T-helper 2 cell treated with Interferon-gamma antibody and Interleukin-4, amounts not matched to agents 100 ng/mL and 5 ng/mL, for 36 hours (primary cell): ENCODE measurements at regions not wholly inside any gene's neighbourhood (a gene's known extent, or its start where the extent isn't known, plus 50 kb on each side); places are given as distances from the start of the nearest gene placed in this dataset.

Source experiments
- intact Hi-C: fragments of 100-400 bp; cut with micrococcal nuclease; formaldehyde crosslinking; loops from one replicate; pipeline ENCODE4 v1.15.1; 2023

GRCh38 chr10:61356354-61356753 is 96.8 kb downstream of the TMEM26 start:
- intact Hi-C loops, result no loop called here

GRCh38 chr10:61355211-61355610 is 98.0 kb downstream of the TMEM26 start:
- intact Hi-C loops, result no loop called here

DNA sequence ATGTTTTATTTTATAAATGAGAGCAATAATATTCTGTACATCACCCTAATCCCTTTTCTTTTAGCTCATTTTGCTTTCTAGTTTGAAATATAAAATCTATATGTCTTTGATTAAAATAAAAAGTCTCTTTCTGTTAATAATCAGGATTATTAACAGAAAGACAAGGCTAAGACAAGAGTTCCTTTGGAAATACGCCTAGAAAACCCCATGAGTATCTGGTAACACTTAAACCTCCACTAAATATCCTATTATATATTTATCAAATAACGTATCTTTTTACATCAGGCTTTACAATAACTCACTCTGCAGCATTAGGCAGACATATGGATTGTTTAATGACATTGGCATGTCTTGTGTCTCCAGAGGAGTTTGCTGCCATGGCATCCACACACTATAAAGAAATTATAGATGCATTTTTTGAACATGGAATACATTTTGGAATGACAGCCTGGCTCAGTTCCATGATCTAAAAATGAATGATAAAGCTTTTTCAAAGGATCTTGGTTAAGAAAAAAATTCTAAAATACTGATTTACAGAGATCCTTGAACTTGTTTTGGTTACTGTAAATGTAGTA is 98.7 kb downstream of the TMEM26 start:
- intact Hi-C loops, result no loop called here

GRCh38 chr10:61350794-61351193 is 102.4 kb downstream of the TMEM26 start:
- intact Hi-C loops, result no loop called here

DNA sequence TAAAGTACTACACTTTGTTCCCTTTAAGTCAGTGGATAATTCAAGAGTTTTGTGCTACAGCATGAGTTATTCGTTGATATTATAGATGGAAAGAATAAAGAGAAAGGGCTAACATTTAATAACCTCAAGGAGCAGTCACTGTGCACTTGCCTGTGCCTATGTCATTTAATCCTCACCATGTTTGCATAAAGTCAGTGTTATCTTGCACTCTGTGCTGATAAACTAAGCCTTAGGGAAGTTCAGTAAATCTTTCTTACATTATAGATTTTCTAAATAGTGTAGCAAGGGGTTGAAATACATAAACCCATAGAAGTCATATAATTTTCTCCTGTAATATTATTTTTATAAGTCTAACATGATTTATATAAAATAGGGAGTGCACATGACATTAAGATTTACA is 103.1 kb downstream of the TMEM26 start:
- intact Hi-C loops, result no loop called here

DNA sequence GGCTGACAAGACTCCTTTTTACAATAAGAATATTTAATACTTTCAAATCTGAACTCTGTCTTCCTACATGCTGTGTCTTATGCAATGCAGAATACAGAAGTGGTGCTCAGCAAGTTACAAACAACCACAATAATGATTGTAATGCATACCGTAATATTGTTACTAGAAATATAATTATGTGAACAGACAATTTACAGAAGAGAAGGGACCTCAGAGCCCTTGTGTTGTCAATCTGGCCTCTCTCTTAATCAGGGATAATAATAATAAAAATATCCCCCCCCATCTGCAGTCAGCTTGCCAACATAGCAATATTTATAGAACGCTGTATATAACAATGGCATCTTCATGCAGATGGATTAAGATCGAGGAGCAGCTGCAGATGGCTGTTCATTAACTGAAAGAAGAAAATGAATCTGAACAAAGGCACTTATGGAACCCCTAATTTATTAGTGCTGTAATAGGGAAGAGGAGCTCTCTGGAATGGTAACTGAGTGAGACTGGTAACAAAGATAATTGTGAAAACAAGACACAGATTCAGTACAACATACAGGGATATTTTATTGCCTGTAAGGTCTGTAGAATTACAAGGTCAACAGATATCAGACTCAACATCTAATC is 106.3 kb downstream of the TMEM26 start:
- intact Hi-C loops, result no loop called here

DNA sequence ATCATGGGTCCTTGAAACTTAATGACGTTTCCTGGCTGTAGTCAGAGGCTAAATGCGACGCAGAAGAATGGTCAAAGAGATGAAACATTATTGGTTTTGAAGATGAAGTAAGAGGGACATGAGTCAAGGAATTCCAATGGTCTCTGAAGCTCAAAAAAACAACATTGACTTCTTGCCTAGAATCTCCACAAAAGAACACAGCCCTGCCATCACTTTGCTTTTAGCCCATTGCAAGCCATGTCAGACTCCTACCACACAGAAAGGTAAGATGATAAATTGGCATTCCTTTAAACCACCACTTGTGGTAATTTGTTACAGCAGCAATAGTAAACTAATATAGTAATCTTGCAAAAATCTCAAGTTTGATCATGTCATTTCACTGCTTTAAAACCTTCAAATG is 109.4 kb downstream of the TMEM26 start:
- intact Hi-C loops, result no loop called here

GRCh38 chr10:61342858-61343572 is 110.2 kb downstream of the TMEM26 start:
- intact Hi-C loops, result no loop called here

DNA sequence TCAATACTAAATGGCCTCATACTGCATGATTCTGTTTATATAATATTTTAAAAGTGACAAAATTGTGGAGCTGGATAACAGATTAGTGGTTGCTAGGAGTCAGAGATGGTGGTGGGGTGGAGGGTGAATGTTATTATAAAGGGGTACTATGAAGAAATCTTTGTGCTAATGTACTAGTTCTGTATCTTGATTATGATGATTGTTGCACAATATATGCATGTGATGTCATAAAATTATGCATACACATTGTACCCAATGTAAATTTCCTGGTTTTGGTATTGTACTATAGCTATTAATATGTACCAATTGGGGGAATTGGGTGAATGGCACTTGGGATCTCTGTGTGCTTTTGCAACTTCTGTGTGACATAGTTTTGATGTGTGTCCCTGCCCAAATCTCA is 112.2 kb downstream of the TMEM26 start:
- intact Hi-C loops, result no loop called here

DNA sequence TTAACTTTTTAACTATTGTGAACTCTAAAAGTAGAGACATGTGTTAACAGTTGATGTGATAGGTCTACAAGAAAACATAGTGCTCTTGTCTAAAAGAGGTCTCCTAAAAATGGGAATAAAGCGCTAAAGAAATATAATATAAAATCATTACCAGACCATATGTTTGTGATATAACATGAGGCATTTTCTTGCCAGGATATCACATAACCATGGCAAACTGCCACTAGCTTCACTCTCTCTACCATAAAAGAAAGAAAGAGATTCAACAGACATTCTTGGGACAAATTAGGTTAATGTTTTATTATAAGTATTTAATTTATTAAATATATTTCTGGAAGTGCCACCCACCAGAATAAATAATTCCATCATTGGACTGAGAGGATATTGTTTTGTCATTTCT is 115.0 kb downstream of the TMEM26 start:
- intact Hi-C loops, result no loop called here

DNA sequence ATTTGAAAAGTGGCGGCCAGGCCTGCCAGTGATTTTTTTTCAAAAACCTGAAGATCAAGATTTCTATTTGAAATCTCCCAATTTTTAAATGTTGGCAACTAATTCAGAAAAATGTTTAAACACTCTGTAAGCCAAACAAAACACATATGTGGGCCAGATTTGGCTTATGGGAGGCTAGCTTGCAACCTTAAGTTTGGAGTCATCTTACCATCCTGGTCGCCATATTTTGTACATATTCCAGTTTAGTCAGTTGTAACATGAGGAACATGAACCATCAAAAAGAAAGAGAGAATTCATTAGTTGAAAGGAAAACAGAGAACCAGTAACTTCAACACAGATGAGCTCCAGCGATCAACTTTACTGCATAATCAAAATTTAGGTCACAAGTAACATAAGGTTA is 115.4 kb downstream of the TMEM26 start:
- intact Hi-C loops, result no loop called here

DNA sequence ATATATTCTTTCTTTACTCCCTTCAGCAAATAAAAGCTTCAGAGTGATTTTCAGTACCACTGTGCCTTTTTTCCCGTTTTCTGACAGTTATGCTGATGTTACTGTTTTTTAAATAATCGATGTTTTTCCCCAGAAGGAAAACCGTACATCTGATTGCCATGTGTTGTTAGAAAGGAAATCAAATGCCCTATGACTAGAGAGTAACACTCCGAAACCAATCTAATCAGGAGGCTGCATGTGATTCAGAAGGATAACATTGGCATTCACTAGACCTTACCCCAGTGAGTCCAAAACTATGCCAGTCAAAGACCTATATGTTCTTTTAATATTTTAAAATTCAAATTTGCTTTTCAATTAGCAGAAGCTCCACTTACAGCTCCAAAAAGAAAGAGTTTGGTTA is 116.3 kb downstream of the TMEM26 start:
- intact Hi-C loops, result no loop called here

GRCh38 chr10:61335359-61335758 is 117.8 kb downstream of the TMEM26 start:
- intact Hi-C loops, result no loop called here

GRCh38 chr10:61332581-61332980 is 120.6 kb downstream of the TMEM26 start:
- intact Hi-C loops, result no loop called here

DNA sequence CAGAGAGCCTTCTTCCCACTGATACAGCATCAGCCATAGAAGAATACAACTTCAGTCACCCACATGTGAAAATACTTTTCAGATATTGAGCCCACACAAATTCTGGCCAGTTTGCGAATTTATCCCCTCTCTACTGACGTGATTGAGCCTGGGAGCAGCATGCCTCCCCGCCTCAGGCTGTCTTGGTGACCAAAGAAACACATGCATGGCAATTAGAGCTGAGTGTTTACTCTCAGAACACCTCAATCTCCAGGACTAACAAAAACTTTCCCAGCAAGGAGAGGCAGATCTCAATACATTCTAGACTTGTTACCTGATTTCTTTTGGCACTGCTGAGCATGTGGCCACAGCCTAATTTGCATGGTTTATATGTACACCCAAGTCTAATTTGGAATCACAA is 122.5 kb downstream of the TMEM26 start:
- intact Hi-C loops, result no loop called here

- intact Hi-C loops, result no loop called here
Measured at GRCh38 chr10:61329854-61330253, 123.3 kb downstream of the TMEM26 start.

DNA sequence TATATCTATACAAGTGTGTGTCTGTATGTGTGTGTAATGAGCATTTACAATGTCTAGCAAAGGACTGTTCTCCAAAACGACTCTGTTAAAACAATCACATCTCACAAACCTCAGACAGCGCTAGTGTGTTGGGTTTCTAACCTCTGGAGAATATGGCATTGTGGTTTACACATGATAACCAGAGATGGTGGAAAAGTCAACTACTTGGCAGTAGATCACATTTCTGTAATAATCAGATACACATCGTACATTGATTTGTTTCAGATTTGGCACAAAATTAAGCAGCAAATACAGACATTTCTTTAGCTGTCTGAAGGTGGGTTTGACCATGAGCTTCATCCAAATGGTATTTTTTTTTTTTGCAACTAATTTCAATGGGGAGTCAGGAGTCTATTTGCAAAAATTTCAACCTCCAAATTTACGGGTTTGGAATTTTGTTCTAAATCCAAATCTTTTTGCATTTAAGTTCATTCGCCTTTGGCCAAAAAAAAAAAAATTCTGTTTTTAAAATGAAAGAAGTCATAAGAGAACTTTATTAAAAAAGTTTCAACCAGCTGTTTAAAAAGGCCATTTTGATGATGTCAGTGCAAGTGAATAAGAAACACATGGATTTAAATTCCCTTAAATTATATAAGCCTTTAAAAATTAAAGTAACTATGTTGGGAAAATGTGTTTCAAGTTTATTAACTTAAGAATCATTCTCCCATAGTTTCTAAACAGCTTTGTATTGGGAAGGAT is 127.8 kb downstream of the TMEM26 start:
- intact Hi-C loops, result no loop called here

DNA sequence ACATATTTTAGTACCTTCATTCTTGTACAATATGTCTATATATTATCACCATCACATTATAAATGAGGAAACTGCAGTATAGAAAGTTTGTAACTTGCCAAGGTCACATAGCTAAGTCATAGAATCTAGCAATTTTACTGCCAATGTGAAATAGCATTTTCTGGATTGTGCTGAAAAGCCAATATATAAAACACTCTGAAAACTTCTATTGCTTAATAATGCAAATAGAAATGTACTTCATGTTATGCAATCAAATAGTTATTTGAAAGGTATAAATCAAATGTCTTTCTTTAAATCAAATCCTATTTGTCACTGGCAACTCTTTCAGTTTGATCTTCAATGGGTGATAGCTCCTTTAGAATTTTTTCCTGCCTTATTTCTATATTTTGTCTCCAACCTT is 129.5 kb downstream of the TMEM26 start:
- intact Hi-C loops, result no loop called here

DNA sequence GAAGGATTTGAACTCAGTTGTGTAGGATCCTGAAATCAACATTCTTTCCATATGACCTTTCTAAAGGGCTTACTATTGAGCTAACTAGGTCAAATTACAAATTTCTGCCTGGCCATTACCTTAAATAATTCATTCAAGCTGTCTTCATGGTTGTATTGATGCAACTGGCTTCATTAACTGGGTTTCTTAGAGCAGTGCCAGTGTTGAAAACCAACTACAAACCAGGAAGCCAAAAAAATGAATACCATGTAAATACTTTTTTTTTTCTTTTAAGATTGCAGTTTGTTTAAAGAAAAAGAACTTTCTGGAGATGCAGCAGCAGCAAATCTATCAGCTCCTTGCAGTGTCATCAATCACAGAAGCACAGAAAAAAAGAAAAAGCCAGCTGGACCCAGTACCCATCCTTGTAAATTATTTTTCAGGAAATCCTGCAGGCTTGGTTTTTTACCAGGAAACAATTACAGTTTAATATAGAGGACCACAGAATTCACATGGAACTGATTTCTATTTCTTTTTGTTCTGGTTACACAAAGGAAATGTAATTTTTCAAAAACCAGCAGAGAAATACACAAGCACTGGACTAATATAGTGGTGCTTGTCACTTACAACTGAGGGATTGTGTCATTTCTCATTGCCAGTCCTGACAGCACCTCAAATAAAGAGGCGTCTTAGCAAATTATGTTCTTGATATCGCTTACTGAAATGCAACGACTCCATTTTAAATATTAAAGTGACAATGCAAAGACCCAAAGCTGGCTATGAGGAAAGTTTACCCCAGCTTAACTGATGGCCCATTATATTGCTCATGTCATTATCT is 131.9 kb downstream of the TMEM26 start:
- intact Hi-C loops, result no loop called here

DNA sequence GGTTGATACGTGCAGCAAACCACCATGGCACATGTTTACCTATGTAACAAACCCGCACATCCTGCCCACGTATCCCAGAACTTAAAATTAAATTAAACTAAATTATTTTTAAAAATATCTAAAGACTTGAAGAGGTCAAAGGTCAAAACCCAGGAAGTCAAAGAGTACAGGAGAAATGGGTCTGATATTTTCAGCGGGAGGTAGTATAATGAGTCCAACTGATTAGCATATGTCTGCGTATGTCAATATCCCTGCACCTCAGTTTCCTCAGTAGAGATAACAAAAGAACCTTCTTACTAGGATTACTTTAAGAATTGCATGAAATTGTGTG is 133.0 kb downstream of the TMEM26 start:
- intact Hi-C loops, result no loop called here

GRCh38 chr10:61319386-61320256 is 133.6 kb downstream of the TMEM26 start:
- intact Hi-C loops, result no loop called here
